Thymus (tissue), 11 donors: ENCODE measurements at regions not wholly inside any gene's neighbourhood (a gene's known extent, or its start where the extent isn't known, plus 50 kb on each side); places are given as distances from the start of the nearest gene placed in this dataset.

Source experiments
- DNase-seq, 9 donors: peaks; one replicate each; pipeline ENCODE4 v3.0.0-alpha.2; 2013; ENCODE audit warnings: low spot score in 9 of 9, low read depth in 6 of 9, missing footprints in 1 of 9
- H3K27ac ChIP-seq, 2 donors: one replicate each; pipeline ENCODE4 v1.5.1; 2013; ENCODE audit warnings: control low read depth in 1 of 2, low read depth in 1 of 2, low read length in 1 of 2, mild to moderate bottlenecking in 1 of 2, moderate library complexity in 1 of 2
- H3K27me3 ChIP-seq, 2 donors: one replicate each; pipeline ENCODE4 v1.5.1; 2013; ENCODE audit warnings: low read length in 1 of 2; ENCODE audit not compliant: control insufficient read depth in 2 of 2, insufficient read depth in 1 of 2
- H3K36me3 ChIP-seq, 2 donors: one replicate each; pipeline ENCODE4 v1.5.1; 2013; ENCODE audit warnings: low read length in 1 of 2, mild to moderate bottlenecking in 1 of 2, moderate library complexity in 1 of 2; ENCODE audit not compliant: control insufficient read depth in 2 of 2, insufficient read depth in 2 of 2
- H3K4me1 ChIP-seq, 2 donors: one replicate each; pipeline ENCODE4 v1.5.1; 2013; ENCODE audit warnings: low read length in 2 of 2; ENCODE audit not compliant: control insufficient read depth in 2 of 2, insufficient read depth in 2 of 2
- H3K4me3 ChIP-seq, 2 donors: one replicate each; pipeline ENCODE4 v1.5.1; 2013; ENCODE audit warnings: low read length in 2 of 2, control low read depth in 1 of 2, mild to moderate bottlenecking in 1 of 2
- H3K9me3 ChIP-seq, 2 donors: one replicate each; pipeline ENCODE4 v1.5.1; 2013; ENCODE audit warnings: low read length in 1 of 2, mild to moderate bottlenecking in 1 of 2; ENCODE audit not compliant: control insufficient read depth in 2 of 2, insufficient read depth in 1 of 2
- WGBS: extraction: QIAGEN DNeasy Blood & Tissue Kit; methylation state at CpG from one replicate; pipeline ENCODE4 v1.1.7; 2013; 5-methylcytosine and 5-hydroxymethylcytosine counted together
- donor health status: healthy.

DNA sequence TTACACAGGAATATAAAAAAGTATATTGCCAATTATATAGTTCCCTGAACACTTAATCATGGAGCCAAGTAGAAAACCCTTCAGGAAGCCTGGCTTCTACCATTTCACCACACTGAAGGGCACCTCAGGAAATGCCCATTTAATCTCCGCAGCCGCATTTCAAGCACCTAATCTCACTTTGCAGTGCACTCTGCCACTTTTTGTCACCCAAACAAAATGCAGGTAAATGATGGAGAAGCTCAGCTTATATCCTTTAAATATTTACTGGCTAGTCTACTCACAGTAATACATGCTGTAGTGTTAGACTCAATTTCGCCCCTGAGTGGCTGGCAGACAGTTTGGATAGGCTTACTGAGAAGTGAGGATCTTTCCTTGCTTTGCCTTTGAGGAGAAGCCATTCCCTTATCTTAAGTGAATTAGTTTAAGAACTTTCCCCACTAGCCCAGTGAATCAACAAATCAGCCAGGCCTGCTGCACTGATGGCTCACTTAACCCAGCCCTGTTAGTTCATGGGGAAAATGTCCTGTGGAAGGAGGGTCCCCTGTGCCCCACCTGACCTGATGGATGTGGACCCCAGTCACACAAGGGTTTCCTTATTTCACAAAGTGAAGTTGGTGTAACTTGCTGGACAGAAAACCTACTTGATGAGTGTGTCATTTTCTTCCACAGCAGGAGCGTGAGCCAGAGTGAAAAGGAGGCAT is 209.7 kb downstream of the CAAP1 start:
- no peak for DNase-seq
- Histone ChIP-seq H3K27me3 (no peaks in the 10 kb centered on the region), H3K4me1 (no peaks in the 10 kb centered on the region), H3K36me3 (no peaks in the 10 kb centered on the region), H3K27ac (no peak overlapping the region), H3K4me3 (no peak overlapping the region), H3K9me3 (no peaks in the 10 kb centered on the region)
- WGBS = 56% methylated on average over 4 of the region's 4 CpGs

DNA sequence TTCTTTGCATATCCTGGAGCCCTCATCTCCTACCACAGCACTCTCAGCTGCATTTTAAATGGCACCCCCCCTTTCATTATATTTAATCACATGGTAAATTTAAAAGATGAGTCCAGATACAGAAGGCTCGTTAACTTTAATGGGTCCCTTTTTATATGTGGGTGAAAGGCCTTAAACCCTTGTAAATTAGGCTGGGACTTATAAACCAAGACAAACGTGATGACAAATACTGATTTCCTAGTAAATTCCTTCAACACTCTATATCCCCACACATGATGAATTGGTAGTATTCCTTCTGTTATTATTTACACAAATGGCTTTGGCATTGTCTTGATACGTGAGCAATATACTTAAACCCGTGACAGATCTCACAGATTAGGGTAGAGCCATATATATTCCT is 210.6 kb downstream of the CAAP1 start:
- H3K4me1 ChIP-seq = no peaks in the 10 kb centered on the region
- H3K9me3 ChIP-seq = no peaks in the 10 kb centered on the region
- no peaks in the 10 kb centered on the region for H3K27me3 ChIP-seq
- no peak overlapping the region for H3K4me3 ChIP-seq
- no peaks in the 10 kb centered on the region for H3K36me3 ChIP-seq
- no peak overlapping the region for H3K27ac ChIP-seq
- no peak for DNase-seq
- WGBS = 90% methylated on average over 4 of the region's 4 CpGs

DNA sequence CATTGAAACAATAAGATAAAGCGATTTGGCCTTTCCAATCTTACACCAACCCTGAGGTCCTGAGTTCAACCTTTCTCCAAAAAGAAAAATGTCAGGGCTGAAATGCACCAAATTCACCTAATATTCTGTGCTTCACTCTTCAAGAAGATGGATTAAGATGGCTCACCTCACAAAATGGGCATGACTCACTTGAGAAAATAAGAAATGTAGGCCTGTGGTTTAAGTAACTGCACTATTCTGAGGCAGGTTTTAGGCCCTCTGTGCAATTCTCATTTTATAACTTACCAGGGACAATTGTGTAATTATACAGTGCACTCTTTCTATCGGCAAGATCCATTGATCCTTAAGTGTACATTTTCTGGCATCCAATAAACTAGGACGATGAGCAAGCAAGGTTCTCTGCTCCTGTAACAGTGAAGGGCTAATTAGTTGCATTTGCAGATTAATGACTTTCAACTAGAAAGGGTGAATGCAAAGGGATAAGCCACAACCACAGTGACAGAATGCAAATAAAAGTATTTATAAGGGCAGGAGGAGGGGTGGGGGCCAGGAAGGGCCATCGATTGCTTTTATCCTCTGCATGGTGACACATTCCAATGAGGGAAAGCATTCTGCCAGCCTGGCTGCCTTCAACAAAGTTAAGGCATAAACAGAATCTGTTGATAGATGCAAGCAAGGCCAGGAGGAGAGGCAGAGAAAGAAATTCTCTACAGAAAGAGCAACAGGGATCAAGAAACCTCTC is 214.5 kb downstream of the CAAP1 start:
- Histone ChIP-seq H3K27me3 (no peaks in the 10 kb centered on the region), H3K9me3 (no peaks in the 10 kb centered on the region), H3K4me3 (no peak overlapping the region), H3K27ac (no peak overlapping the region), H3K4me1 (no peaks in the 10 kb centered on the region), H3K36me3 (no peaks in the 10 kb centered on the region)
- 90% methylated on average over 4 of the region's 4 CpGs for whole genome bisulfite sequencing
- no peak for DNase-seq

DNA sequence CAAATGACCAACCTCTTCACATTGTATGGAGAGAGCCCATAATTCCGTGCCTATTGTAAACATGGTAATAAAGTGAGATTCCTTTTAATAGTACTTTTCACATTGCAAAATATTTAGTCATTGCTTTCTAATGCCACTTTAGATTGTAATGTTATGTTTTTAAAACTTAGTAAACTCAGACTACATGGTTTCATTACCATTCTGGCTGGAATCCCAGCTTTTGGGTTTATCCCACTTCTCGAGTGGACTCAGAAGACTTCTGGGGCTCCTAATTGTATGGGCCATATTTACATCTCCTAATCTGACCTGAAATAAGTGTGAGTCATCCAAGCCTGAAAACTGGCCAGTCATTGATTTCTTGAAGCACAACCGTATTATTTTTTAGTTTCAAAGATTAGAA is 217.6 kb downstream of the CAAP1 start:
- Histone ChIP-seq H3K9me3 (no peaks in the 10 kb centered on the region), H3K27me3 (no peaks in the 10 kb centered on the region), H3K4me1 (no peaks in the 10 kb centered on the region), H3K36me3 (no peaks in the 10 kb centered on the region), H3K4me3 (no peak overlapping the region), H3K27ac (no peak overlapping the region)
- WGBS = 93% methylated on average over 3 of the region's 3 CpGs
- DNase-seq = no peak

DNA sequence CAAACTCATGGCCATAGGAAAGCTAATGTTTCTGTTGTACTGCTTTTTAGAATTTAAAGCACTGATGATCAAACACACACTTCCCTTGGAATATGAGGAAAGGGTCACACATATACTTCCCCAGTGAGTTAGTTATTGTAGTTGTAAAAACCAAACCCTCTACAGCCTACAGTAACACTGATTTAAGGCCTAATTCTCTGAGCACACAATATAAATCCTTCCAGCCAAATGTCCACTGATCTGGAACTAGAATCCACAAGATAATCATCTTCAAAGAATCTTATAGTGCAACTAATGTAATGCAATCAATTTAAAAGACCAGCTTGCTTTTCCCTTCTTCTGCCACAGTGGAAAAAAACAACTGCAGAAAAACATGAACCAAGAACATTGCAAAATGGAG is 219.3 kb downstream of the CAAP1 start:
- Histone ChIP-seq H3K27ac (no peak overlapping the region), H3K9me3 (no peaks in the 10 kb centered on the region), H3K4me3 (no peak overlapping the region), H3K27me3 (no peaks in the 10 kb centered on the region), H3K36me3 (no peaks in the 10 kb centered on the region), H3K4me1 (no peaks in the 10 kb centered on the region)
- no peak for DNase-seq

DNA sequence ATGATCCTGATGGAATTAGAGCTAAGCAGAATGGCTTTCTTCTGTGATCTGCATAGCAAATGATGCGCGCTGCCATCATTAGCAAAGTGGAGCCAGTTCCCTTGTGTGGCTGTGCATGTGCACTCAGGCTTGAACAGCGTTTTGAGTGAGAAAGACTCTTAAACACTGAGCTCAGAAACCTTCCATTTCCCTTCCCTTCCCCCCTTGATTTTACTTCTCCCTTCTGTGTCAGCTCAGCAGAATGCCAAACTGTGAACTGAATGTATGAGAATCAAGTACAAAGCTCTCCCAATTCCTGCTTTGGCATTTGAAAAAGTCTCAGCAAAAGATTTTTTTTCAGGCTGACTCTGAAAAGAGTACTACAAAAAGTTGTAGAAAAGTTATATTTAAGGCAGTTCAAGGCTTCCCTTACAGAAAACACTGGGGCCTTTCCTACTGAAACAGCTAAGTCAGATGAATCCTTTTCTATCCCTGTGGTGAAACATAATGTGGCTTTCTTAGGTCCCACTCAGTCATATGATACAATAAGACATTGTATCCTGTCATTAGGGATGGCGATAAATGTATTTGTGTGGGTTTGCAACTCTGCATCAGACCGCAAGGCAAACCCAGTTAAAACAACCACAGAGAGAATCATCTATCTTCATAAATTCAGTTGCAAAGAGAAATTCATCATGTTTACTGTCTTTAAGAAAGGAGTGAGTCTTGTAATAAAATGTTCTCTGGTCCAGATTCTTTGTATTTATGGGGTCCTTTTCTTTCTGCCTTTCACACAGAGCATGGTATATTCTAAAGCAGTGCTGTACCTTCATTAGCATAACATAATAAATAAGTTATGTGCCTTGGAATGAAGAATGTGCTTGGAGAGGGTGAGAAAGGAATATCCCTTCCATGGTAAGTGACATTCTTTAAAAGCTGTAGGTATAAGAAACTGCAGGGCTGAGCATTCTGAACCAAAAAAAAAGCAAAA is 222.6 kb downstream of the CAAP1 start:
- H3K27ac ChIP-seq = no peak overlapping the region
- no peaks in the 10 kb centered on the region for H3K4me1 ChIP-seq
- H3K4me3 ChIP-seq = no peak overlapping the region
- no peaks in the 10 kb centered on the region for H3K27me3 ChIP-seq
- no peak for DNase-seq
- WGBS = 64% methylated on average over 5 of the region's 5 CpGs
- no peaks in the 10 kb centered on the region for H3K9me3 ChIP-seq
- H3K36me3 ChIP-seq = no peaks in the 10 kb centered on the region

DNA sequence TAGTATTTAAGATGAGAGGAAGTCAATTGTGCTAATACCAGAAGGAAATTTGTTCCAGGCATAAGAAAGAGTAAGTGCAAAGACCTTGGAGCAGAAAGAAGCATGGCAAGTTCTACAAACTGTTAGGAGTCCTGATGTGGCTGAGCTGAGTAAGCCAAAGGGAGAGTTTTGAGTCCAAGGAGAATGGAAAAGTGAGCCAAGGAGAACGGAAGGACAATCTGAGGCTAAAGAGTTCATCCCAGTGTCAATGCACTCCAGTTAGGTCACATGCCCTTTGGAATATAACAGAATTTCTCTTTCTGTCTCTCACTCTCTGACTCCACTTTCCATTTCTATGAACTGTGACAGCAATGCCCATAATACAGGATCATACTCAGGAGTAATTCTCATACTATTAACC is 224.7 kb downstream of the CAAP1 start:
- WGBS = 96% methylated on average over 1 of the region's 1 CpG
- DNase-seq = no peak
- no peak overlapping the region for H3K27ac ChIP-seq
- no peaks in the 10 kb centered on the region for H3K9me3 ChIP-seq
- no peak overlapping the region for H3K4me3 ChIP-seq
- no peaks in the 10 kb centered on the region for H3K36me3 ChIP-seq
- H3K4me1 ChIP-seq = no peaks in the 10 kb centered on the region
- H3K27me3 ChIP-seq = no peaks in the 10 kb centered on the region

DNA sequence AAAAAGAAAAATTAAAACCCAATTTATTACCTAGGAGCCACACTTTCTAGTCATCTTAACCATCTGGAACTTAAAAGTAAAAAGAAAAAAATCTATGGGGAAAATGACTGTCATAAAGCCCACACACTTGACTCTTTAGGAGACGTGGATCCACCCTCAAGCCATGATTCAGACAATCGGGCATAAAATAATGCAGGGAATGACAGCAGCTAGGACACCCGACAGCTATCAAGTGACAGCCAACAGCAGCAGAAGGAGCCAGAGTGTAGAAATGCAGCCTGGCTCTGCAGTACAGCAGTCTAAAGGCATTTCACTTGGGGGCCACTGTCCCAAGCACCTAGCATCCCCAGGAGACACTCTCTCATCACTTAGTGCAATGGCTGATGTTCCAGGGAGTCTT is 226.9 kb downstream of the CAAP1 start:
- no peaks in the 10 kb centered on the region for H3K9me3 ChIP-seq
- 87% methylated on average over 3 of the region's 3 CpGs for WGBS
- no peaks in the 10 kb centered on the region for H3K27me3 ChIP-seq
- H3K4me3 ChIP-seq = no peak overlapping the region
- no peak overlapping the region for H3K27ac ChIP-seq
- DNase-seq = no peak
- H3K4me1 ChIP-seq = no peaks in the 10 kb centered on the region
- no peaks in the 10 kb centered on the region for H3K36me3 ChIP-seq
